WI38 (cell line): ENCODE measurements at regions not wholly inside any gene's neighbourhood (a gene's known extent, or its start where the extent isn't known, plus 50 kb on each side); places are given as distances from the start of the nearest gene placed in this dataset.

ENCODE experiments used
- H3K4me3 ChIP-seq: 2 replicates; pipeline ENCODE4 v1.5.1; 2011; ENCODE audit warnings: low read depth, mild to moderate bottlenecking, control low read depth, low read length
- CTCF ChIP-seq: IDR thresholded peaks from 2 replicates; pipeline ENCODE4 v1.5.1; 2012; ENCODE audit warnings: low read depth, mild to moderate bottlenecking, control low read depth, low read length

- no peak overlapping the region for H3K4me3 ChIP-seq
- no peak for TF ChIP-seq CTCF
Observed at GRCh38 chr18:64365106-64365505, 216.2 kb upstream of the LINC00305 start.

- no peak for TF ChIP-seq CTCF
- H3K4me3 ChIP-seq = no peak overlapping the region
Observed at GRCh38 chr18:64337673-64338072, 188.8 kb upstream of the LINC00305 start.

GRCh38 chr18:64337018-64337417 is 188.1 kb upstream of the LINC00305 start:
- TF ChIP-seq CTCF = no peak
- no peak overlapping the region for H3K4me3 ChIP-seq

GRCh38 chr18:64334748-64335147 is 185.9 kb upstream of the LINC00305 start:
- H3K4me3 ChIP-seq = no peak overlapping the region
- TF ChIP-seq CTCF = no peak

- H3K4me3 ChIP-seq = no peak overlapping the region
- no peak for TF ChIP-seq CTCF
Observed at GRCh38 chr18:64333584-64333983, 184.7 kb upstream of the LINC00305 start.

GRCh38 chr18:64332835-64333234 is 183.9 kb upstream of the LINC00305 start:
- no peak for TF ChIP-seq CTCF
- H3K4me3 ChIP-seq = no peak overlapping the region

DNA sequence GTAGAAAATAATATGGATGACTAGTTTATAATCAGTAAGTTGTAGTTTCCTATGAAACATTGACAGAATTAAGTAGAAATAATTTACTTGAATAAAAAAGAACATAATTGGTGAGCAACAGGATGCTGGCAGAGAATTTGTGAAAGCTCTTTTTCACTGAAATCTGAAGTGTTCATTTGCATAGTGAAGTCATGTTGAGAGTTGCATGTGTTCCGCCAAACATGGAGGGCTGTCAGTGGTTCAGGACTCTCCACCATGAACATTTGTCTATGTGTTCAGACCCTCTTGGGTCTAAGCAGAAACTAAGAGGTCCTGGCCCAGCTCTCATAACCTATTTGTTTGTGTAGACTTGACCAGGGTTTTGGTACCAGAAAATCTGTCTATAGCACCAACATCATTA is 182.5 kb upstream of the LINC00305 start:
- no peak for TF ChIP-seq CTCF
- no peak overlapping the region for H3K4me3 ChIP-seq
